GM18907 (cell line): ENCODE measurements at regions not wholly inside any gene's neighbourhood (a gene's known extent, or its start where the extent isn't known, plus 50 kb on each side); places are given as distances from the start of the nearest gene placed in this dataset.

Experiments
- ATAC-seq: cut with Tn5 transposase; IDR thresholded peaks from one replicate; pipeline ENCODE4 v1.9.1; 2021; ENCODE audit warnings: mild to moderate bottlenecking, moderate library complexity; ENCODE audit not compliant: unreplicated experiment

DNA sequence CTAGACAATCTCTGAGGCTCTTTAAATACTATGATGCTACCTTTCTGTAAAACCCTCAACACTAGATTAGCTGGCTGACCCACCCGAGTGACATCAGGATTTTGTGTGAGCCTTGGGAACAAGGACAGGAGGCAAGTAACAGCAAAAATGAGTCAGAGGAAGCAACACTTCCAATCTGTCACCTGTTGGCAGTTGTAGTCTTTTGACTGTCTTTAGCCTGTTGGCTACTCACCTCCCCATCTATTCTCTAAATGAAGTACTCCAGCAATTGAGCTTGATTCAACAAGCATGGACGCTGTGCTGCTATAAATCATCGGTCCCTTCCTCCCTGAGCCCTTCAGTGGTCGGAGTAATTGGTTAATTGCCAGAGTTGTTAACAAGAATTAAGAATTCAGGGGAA, 898.7 kb downstream of the BCL11A start:
- ATAC-seq = no peak

DNA sequence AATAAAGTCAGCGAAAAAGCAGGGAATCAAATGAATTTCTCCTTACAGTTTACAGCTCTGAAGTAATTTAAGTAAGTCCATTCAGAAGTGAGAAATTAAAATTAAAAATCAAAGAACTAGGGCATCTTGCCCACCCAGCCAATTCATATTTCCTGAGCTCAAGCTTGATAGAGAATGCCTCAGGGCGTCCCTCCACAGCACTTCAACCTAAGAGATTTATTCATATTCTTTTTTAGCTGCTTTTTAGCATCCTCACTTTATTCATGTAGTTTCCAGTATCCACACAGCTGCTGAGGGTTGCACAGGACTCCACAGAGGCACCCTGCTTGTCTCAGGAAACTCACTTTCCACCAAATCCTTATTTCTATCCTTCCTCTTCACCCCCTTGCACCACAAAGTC, 900.3 kb downstream of the BCL11A start:
- no peak for ATAC-seq

DNA sequence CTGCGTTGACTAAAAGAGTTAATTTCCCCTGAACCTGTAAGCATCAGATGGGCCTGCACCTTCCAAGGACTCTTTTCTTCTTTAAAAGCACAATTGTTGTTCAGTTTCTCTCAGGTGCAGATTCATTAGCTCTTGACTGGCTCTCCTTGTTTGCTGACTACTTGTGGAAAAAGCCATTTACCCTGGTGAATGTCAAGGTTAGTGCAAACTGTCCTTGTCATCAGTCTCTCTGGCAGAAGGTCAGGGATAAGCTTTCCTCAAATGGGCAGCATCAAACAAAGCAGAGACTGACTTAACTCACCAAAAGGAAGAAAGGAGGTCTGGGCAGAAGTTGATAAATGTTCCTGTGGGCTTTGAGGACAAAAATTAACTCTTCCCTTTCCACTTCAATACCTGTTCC, 922.7 kb downstream of the BCL11A start:
- ATAC-seq = no peak

DNA sequence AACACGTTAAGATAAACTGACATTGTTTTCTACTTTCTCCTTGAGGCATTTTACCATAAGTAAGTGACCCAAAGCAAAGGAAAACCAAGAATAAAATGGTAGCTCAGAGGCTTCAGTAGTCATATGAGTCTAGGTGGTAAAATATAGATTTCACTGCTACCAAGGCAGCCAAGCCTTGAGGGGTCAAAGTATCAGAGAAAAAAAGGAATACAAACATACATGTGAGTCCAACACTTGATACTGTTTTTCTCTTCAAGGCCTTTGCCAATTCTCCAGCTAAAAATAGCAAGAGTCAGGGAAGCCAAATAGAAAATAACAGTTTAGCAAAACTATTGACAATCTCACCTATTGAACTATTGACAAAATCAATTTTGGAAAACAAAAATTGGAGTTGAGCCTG, 925.9 kb downstream of the BCL11A start:
- ATAC-seq = no peak

DNA sequence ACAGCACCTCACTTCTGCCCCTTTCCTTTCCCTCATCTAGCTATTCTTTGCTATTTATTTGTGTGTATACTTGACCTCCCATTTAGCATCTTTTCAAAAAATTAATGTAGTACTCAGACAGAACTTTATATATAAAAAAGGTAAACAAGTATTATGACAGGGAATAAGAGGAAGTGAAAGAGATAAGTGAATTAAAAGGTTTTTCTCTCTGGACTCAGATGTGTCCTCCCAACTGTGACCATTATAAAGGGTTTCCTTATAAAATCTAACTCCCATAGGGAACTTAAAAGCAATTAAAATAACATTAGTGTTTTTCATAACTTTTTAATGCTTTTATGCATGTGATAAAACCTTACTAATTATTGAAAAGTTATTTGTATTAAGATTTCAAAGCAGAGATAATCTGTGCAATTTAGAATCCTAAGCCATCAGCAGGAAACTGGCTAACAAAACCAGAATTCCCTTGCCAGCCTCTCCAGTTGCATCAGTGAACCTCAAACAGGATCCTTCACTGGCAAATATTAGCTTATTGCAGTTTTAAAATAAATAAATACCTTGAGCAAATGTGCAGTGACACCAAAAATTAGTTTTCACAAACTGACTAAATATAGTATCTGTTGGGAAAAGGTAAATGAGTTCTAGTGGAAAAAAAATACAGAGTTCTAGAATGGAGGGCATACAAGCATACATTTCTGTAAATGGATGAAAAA, 930.7 kb downstream of the BCL11A start:
- no peak for ATAC-seq

DNA sequence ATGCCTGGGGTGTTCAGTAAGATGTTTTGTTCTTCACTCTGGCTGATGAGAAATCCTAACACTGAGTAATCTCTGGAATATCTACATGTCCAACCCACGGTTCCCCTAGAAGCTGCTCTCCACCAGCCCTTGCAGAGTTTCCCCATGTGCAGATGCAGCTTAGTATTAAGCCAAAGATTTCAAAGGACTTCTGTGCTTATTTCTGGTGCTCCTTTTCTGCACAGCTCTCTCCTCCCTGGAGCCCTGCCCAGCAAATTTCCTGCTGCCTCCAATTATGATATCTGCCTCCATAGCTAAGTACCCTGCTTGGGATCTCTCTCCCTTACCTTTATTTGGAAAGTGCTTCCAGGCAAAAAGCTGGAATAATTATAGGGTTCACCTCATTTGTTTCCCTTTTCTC, 949.3 kb downstream of the BCL11A start:
- ATAC-seq = no peak

DNA sequence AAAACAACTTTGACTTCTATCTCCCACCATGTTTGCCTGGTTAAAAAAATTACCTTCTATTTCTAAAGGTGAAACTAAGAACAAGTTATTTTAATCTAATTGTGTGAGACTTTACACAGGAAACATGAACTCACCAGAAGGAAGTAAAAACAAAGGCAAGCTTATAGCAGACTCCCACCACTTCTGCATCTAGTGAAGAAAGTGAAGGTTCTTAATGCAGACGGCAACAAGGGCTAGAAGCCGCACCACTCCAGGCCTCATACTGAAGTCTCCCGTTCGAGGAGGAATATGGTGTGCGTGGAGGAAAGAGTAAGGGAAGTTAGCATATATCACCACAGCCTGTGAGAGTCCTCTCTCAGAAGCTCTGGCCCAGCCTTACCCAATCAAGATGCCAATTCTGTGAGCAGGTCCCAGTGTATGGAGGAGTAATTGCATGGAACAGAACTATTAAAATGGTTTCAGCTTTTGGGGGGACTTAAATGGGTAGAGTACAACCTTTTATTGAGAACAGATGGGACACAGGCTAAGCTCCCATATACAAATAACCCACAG, 958.7 kb downstream of the BCL11A start:
- no peak for ATAC-seq

DNA sequence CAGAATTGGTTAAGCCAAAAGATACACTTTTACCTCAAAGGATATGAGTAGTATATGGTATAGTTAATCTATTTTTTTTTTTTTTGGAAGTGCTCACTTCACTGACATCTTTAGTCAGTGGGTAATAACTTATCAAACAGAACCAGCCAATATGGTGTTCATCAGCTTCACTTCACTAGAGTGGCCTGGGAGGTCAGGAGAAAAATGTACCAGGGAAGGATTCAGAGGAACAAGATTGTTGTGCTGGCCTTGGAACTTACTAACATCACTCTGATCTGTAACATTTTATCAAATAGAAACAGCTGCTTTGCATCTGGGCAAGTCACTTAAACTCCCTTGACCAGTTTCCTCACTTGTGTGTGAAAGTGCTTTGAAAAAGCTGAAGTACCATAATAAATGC, 962.7 kb downstream of the BCL11A start:
- ATAC-seq = no peak

DNA sequence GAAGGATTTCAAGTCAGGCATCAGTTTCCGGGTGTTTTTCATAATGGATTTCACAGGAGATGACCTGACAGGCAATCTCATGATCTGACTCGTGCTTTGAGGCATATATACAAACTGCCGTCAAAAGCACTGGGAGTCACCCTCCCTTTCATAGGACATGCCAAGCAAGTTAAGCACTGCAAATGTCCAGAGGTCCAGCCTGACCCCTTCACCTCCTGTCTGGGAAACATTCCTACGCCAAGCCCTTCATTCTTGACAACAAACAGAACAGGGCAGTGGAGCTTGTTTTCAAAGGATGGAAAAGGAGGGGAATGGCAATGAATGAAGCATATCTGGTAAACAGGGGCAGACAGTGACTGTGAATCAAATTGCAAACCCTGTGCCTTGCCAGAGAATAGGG, 963.6 kb downstream of the BCL11A start:
- no peak for ATAC-seq

DNA sequence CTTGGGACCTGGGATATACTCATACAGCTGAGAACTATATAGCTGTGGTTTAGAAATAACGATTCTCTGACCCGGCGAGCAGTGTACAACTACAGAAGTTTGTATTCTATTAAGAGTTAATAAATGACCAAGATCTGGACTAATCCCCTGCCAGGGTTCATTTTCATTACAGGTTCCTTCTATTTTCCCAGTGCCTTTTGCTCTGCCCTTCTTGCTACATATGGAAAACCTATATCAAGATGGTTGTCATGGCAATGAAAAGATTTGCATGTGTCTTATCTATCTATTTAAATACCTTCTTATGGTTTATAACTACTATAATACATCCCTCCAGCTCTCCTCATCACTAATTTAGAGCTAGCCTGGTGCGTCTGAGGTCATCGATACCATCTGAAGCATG, 965.2 kb downstream of the BCL11A start:
- ATAC-seq = no peak

DNA sequence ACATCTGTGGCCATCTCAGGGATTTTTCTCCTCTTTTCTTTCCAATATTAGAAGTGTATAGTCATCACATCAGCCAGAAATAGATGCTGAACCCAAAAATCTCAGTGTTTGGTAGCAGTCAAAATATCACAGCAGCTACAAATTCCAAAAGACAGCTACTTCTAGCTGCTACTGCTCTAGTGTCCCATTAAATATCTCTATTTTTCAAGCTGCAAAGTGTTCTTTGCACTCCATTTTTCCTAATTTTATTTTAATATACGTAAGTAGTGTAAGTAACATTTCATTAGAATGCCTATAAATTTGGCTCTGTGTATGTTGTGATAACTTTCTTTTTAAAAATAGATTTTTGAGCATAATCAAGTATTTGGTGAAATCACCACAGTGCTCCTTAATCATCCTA, 967.3 kb downstream of the BCL11A start:
- no peak for ATAC-seq

DNA sequence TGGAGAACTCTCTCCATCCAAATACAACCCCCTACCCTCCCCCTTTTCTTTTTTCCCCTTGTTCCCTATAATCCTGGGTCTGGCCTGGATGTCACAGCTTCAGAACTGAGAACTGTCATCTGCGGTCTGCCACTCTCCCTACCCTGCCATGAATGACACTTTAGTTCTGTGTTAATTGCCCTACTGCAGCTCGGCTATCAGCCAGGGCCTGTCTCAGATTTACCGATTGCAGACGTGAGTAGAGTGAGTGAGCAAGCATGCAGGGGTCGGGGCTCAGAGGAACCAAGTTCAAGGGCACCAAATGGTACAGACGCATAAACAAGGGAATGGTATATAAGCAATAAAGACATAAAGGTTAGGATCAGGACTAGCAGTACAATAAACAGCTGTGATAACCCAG, 967.8 kb downstream of the BCL11A start:
- ATAC-seq = no peak

DNA sequence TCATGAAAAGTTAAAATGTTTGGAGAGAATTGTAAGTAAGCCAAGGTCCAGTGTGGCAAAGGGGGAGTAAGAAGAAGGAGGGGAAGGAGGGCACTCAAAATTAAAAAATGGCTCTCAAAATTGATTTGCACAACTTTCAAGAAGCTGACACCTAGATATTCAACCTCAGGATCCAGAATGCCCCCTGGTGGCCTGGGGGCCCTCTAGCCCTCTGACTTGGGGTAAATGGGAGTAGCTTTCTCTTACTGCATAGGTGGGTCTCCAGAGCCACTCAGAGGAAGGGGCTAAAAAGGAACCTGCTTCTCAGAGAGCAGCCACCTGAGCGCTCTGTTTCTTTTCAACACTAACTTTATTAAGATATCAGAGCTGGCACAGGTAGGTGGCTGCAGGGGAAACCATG, 968.5 kb downstream of the BCL11A start:
- ATAC-seq = no peak

DNA sequence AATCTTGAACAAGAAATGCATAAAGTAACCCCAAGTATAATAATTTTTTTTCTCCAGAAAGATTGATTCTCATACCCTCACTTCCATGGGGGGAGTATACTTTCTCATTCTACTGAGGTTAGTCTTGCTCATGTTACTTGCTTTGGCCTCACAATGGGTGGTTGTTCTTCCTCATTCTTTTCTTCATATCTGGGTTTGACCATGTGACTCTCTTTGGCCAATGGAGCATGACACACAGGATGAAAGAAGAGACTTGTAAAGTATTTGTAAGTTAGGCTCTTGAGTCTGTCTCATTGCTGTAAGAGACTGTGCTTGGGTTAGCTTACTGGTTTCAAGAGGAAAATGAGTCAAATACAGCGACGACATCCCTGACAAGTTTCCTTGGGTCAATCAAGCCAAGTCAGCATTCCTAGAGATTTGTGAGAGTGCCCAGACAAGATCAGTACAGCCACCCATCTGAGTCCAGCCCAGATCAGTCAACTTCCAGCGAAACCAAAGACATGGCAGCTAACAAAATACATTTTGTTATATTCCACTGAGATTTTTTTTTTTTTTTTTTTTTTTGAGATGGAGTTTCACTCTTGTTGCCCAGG, 970.2 kb downstream of the BCL11A start:
- no peak for ATAC-seq

DNA sequence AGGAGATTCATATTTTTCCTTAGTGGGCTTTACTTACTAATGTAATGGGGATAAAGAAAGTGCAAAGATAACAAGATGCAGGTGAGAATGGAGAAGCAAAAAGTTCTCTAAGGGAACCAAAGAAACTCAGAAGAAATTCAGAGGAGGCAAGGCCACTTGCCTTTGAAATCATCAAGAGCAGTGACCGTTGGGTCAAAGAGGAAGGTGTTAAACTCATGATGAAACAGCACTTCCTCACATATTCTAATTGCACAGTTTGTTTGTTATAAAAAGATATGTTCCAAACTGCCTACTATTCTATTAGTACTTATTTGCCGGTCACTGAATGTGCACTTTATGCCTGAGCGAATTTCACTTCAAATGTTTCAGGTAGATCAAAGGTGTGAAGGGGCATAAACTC, 975.1 kb downstream of the BCL11A start:
- no peak for ATAC-seq

DNA sequence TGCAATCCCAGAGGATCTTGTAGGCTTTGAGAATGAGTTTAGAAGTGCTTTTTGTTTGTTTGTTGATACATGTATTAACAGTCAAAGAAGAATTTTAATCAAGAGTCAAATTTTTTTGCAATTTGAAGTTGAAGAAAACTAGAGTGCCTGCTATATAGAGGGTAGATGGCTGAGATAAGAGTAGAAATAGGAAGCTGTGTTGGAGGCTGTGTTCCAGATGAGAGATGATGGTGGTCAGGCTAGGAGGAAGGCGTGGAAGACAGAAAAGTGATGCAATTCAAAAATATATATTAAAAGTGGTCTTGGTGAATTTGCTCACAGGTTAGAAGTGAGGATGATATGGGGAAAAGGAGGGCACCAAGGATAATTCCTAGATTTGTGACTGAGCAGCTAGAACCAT, 978.3 kb downstream of the BCL11A start:
- no peak for ATAC-seq

DNA sequence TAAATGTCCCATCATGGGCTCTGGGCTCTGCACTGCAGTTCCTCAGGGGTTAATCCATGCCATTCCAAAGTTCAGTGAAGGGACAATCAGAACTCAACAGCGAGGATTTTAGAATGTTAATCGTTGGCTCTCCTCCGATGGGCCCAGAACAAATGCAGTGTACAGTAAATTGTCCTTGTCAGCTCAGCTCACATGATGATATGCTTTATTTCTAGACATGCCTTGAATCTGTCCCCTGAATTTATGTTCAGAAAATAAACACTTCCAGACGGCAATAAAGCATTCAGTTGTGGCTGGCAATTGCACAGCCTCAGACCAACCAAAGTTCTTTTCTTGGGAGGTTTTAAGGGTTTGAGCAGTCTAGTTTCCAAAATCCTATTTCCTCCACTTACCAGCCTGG, 981.2 kb downstream of the BCL11A start:
- no peak for ATAC-seq

DNA sequence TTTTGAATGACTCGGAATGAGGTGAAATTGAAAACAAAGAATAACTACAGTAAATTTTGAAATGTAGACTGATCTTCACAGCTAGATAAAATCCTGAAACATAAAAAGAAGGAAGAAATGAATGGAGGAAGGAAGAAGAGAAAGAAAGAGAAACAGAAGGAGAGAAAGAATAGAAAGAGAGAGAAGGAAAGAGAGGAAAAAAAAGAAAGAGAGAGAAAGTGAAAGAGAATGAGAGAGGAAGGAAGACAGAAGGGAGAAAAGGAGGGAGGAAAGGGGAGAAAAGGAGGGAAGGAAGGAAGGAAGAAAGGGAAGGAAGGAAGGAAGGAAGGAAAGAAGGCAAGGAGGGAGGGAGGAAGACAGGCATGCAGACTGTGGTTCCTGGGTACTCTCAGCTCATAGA, 982.6 kb downstream of the BCL11A start:
- no peak for ATAC-seq

DNA sequence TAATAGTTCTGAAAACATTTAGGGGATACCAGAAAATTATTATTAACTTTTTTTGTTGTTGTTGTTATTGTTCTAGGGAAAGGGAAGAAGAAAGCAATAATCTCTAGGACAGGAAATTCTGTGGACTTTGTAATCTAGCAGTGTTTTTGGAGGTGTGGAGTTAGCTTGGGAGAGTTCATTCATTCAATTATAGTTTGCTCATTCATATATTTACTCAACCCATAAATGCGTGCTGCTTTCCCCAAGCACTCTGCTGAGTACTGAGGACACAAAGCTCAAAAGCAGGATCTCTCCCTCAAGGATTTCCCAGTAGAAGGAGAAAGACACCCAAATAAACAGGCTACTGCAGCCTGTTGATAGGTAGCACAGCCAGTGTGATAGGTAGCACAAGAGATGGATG, 984.3 kb downstream of the BCL11A start:
- no peak for ATAC-seq

DNA sequence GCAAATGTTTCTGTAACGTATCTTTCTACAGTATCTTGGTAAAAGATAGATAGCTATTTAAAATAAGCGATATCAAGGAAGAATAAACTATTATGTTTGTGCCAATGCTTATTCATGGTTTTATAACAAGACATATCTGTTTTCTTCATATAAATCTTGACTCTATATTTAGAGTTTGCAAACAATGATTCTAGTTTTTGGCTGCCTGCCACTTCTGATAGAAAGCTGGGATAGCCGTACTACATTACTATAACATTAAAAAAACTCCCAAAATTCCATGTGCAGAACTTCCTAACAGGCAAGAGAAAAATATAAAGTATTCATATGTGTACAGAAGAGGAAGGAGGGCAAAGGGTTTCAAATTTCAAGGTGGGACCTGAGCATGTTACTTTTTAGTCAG, 985.0 kb downstream of the BCL11A start:
- ATAC-seq = no peak

DNA sequence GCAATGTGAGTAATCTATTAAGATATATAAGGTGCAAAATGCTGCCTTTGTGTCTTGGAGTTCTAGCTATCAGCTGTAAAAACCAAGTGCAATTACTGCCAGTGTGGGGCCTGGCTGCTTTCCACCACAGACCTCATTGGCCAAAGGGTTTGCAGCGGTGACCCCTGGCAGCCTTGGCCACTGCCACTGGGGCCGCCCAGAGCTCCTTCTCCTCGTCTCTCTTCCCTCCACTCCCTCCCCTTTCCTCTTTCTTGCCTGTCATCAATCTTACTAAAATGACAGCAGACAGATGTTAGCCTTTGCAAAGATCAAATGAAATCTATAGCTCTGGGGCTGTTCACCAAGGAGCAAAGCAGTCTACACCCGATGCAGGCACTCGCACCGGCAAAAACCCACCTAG, 986.3 kb downstream of the BCL11A start:
- ATAC-seq = no peak

DNA sequence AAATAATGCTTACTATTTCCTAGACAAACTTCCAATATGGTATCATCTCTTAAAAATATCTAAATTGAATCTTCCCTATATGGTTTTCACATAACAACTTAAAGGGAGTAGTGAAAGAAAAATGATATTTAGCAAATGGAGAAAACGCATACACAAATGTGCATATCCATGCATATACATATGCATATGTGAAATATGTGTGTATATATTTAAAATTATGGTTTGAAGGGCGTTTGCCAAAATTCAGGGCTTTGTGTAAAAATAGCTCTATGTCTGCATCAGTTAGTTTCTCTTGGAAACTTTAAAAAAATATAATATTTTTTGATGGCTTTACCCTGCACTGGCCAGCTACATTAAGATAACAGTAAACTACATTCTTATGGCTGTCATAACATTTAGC, 986.7 kb downstream of the BCL11A start:
- no peak for ATAC-seq

DNA sequence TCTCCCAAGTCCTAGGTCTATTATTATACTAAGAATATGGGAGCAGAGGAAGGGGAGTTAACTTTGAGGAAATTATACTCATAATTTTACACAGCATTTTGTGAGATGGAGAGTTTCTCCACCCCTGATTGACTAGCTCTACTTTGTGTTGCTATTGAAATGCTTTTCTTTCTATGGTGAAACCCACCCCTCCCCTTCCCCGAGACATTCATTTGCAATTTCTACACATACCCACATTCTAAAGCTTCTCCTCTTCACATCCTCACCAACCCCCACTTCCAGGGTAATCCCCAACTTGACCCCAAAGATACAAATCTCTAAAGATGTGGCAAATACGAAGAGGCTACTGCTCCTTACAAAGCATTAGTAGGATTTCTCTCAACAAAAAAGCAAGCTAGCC, 992.2 kb downstream of the BCL11A start:
- no peak for ATAC-seq
